B cell (primary cell): ENCODE measurements at regions not wholly inside any gene's neighbourhood (a gene's known extent, or its start where the extent isn't known, plus 50 kb on each side); places are given as distances from the start of the nearest gene placed in this dataset.

Experiments
- ATAC-seq: fragments of 200-7000 bp; cut with Tn5 transposase; one replicate; pipeline ENCODE4 v1.10.0; 2021; ENCODE audit warnings: low read depth, mild to moderate bottlenecking, moderate number of reproducible peaks, moderate library complexity
- CTCF ChIA-PET: fragments of 350-600 bp; sonication (Branson Sonifier 250); formaldehyde crosslinking; loops from one replicate; lab custom pipeline; 2021; ENCODE audit warnings: antibody characterized with exemption, inconsistent platforms; lab: Charles Lee
- POLR2A ChIA-PET: fragments of 350-600 bp; sonication (Branson Sonifier 250); formaldehyde crosslinking; loops from one replicate; lab custom pipeline; 2021; ENCODE audit warnings: antibody characterized with exemption; lab: Charles Lee
- DNase-seq: peaks from one replicate; pipeline ENCODE4 v3.0.0; 2013
- H2AFZ ChIP-seq: 2 replicates; pipeline ENCODE4 v1.6.1; 2012; ENCODE audit warnings: mild to moderate bottlenecking, low read depth, low read length; ENCODE audit not compliant: insufficient read depth, poor library complexity, severe bottlenecking
- H3K27ac ChIP-seq, 2 donors: 1 replicate in 1 of 2; 2 replicates in 1 of 2; pipeline ENCODE4 v1.5.1; 2012 to 2013; ENCODE audit warnings: low read length in 2 of 2, mild to moderate bottlenecking in 2 of 2, moderate library complexity in 1 of 2
- H3K27me3 ChIP-seq, 4 experiments: fragments of 200-600 bp in 1 of 4; sonication (generic) in 1 of 4; replicated peaks in 1 of 4; 1 replicate in 2 of 4; 2 replicates in 2 of 4; pipeline versions ENCODE4 v1.6.1 to v1.7.0; 2013 to 2016; ENCODE audit warnings: low read length in 3 of 4, mild to moderate bottlenecking in 2 of 4, mixed read lengths in 1 of 4, moderate library complexity in 1 of 4; ENCODE audit not compliant: insufficient read depth in 4 of 4, control insufficient read depth in 3 of 4; ENCODE audit errors: control extremely low read depth in 1 of 4
- H3K36me3 ChIP-seq, 2 experiments: replicated peaks in 1 of 2; 1 replicate in 1 of 2; 2 replicates in 1 of 2; pipeline versions ENCODE4 v1.6.1 to v1.7.1; 2013; ENCODE audit warnings: low read length in 1 of 2; ENCODE audit not compliant: insufficient read depth in 2 of 2, control insufficient read depth in 1 of 2; ENCODE audit errors: control extremely low read depth in 1 of 2, extremely low read depth in 1 of 2
- H3K4me1 ChIP-seq, 2 donors: fragments of 200-600 bp in 1 of 2; sonication (generic) in 1 of 2; 1 replicate in 1 of 2; 2 replicates in 1 of 2; pipeline versions ENCODE4 v1.5.1 to v1.6.1; 2013 to 2017; ENCODE audit warnings: low read length in 2 of 2; ENCODE audit not compliant: control insufficient read depth in 2 of 2, insufficient read depth in 2 of 2
- H3K4me2 ChIP-seq: replicated peaks from 2 replicates; pipeline ENCODE3; 2012; ENCODE audit warnings: mild to moderate bottlenecking, low read depth, low read length; ENCODE audit not compliant: poor library complexity, severe bottlenecking
- H3K4me3 ChIP-seq, 5 experiments: fragments of 200-600 bp in 1 of 5; sonication (generic) in 1 of 5; 1 replicate in 3 of 5; 2 replicates in 2 of 5; pipeline versions ENCODE4 v1.5.1 to v1.7.0; 2011 to 2016; ENCODE audit warnings: low read length in 4 of 5, mild to moderate bottlenecking in 4 of 5, low read depth in 2 of 5, control low read depth in 1 of 5, moderate library complexity in 1 of 5; ENCODE audit not compliant: insufficient read depth in 1 of 5; ENCODE audit errors: control extremely low read depth in 1 of 5, extremely low read depth in 1 of 5
- H3K79me2 ChIP-seq: fragments of 200-600 bp; sonication (generic); one replicate; pipeline ENCODE4 v1.6.0; 2016; ENCODE audit warnings: low read length; ENCODE audit not compliant: control insufficient read depth, insufficient read depth
- H3K9ac ChIP-seq: fragments of 200-600 bp; sonication (generic); 2 replicates; pipeline ENCODE4 v1.6.1; 2017; ENCODE audit warnings: mild to moderate bottlenecking, low read length, moderate library complexity
- H3K9me3 ChIP-seq, 3 donors: one replicate each; pipeline versions ENCODE4 v1.6.1 to v1.7.1; 2013; ENCODE audit warnings: low read length in 2 of 3; ENCODE audit not compliant: control insufficient read depth in 2 of 3, insufficient read depth in 1 of 3; ENCODE audit errors: control extremely low read depth in 1 of 3
- H4K20me1 ChIP-seq: 2 replicates; pipeline ENCODE4 v1.6.0; 2012; ENCODE audit warnings: mild to moderate bottlenecking, low read length; ENCODE audit not compliant: insufficient read depth, control insufficient read depth, poor library complexity, severe bottlenecking
- H3K27ac Mint-ChIP-seq: one replicate; pipeline ENCODE4 v1.8.0; 2021; ENCODE audit warnings: mixed read lengths
- H3K27me3 Mint-ChIP-seq: one replicate; pipeline ENCODE4 v1.8.0; 2021; ENCODE audit warnings: mixed read lengths
- H3K4me1 Mint-ChIP-seq: one replicate; pipeline ENCODE4 v1.8.0; 2021; ENCODE audit warnings: mixed read lengths
- H3K4me3 Mint-ChIP-seq: one replicate; pipeline ENCODE4 v1.8.0; 2021; ENCODE audit warnings: mixed read lengths
- H3K9me3 Mint-ChIP-seq: one replicate; pipeline ENCODE4 v1.8.0; 2022; ENCODE audit warnings: mixed read lengths; ENCODE audit not compliant: insufficient read depth
- CTCF ChIP-seq: fragments of 200-600 bp; IDR thresholded peaks from one replicate; pipeline ENCODE4 v1.8.0; 2022; ENCODE audit warnings: antibody characterized with exemption, mild to moderate bottlenecking
- EZH2 ChIP-seq: IDR thresholded peaks from 2 replicates; pipeline ENCODE4 v1.6.1; 2012; ENCODE audit warnings: borderline replicate concordance, low read depth, mild to moderate bottlenecking, moderate library complexity, low read length; ENCODE audit not compliant: insufficient read depth, poor library complexity, severe bottlenecking
- WGBS: methylation state at CpG from one replicate; pipeline ENCODE4 v1.1.5; 2013; ENCODE audit warnings: missing lambda C conversion rate; ENCODE audit not compliant: insufficient coverage; 5-methylcytosine and 5-hydroxymethylcytosine counted together
- intact Hi-C: fragments of 100-400 bp; cut with micrococcal nuclease; formaldehyde crosslinking; loops from one replicate; pipeline ENCODE4 v1.10.0; 2022

DNA sequence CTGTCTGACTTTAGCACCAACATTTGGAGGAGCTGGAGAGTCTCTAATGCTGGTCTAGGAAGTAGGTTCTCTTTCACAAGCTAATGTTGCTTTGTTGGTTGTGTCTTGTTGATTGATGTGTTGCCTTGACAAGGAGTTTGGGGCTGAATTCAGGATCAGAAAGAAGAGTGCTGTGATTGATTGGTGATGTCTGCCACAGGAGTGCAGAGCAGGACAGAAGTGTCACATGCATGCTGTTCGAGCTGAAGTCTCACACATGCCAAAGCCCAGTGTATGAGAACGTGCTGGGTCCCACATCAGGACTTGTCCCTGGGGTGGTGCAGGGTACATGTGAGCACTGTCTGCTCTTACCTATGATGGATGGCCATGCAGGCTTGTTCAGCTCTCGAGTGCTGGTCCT is 694.4 kb downstream of the MATN1 start:
- DNase-seq (no peak), ATAC-seq (no peak)
- WGBS: 74% methylated on average over 2 of the region's 3 CpGs
- no peaks in the 10 kb centered on the region for H3K4me1 ChIP-seq
- H3K4me2 ChIP-seq: no peak overlapping the region
- no peak overlapping the region for H3K27ac Mint-ChIP-seq
- TF ChIP-seq CTCF: no peak
- no peak for TF ChIP-seq EZH2
- no peaks in the 10 kb centered on the region for H3K36me3 ChIP-seq
- no peak overlapping the region for H3K9ac ChIP-seq
- no peak overlapping the region for H2AFZ ChIP-seq
- intact Hi-C loops: no loop called here
- peaks cover 0 to 13% (median 0%) of the 10 kb centered on the region in 3 donors for H3K9me3 ChIP-seq
- peaks cover 0 to 7% (median 0%) of the 10 kb centered on the region in 4 experiments for H3K27me3 ChIP-seq
- no peaks in the 10 kb centered on the region for H4K20me1 ChIP-seq
- H3K27ac ChIP-seq: no peak overlapping the region
- H3K4me3 Mint-ChIP-seq: no peak overlapping the region
- no peak overlapping the region for H3K4me3 ChIP-seq
- H3K79me2 ChIP-seq: no peaks in the 10 kb centered on the region
- H3K9me3 Mint-ChIP-seq: peaks cover 3% of the 10 kb centered on the region
- ChIA-PET POLR2A (no interaction called here), CTCF (no interaction called here)
- peaks cover 17% of the 10 kb centered on the region for H3K27me3 Mint-ChIP-seq
- H3K4me1 Mint-ChIP-seq: no peaks in the 10 kb centered on the region

DNA sequence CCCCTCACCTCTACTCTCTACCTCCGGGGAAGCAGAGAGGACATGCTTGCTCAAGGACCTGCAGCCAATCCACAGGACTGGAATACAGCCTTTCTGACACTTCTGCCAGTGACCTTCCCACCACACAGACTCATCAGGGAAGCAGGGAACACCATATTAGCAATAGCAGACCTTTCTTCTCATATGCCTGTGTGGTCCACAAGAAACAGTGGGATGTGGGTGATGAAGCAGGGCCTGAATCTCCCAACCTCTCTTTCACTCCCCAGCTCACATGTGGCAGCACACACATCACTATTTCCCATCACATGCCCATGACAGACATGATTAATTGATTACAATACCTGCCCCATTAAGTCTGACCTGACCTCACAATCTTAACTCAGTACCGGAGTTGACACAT is 695.1 kb downstream of the MATN1 start:
- WGBS: 83% methylated on average over 1 of the region's 2 CpGs
- Histone ChIP-seq H3K27me3 (peaks cover 0 to 7% (median 0%) of the 10 kb centered on the region in 4 experiments), H3K36me3 (no peaks in the 10 kb centered on the region), H3K4me3 (no peak overlapping the region), H3K9me3 (peaks cover 0 to 6% (median 0%) of the 10 kb centered on the region in 3 donors), H3K4me1 (no peaks in the 10 kb centered on the region), H2AFZ (no peak overlapping the region), H4K20me1 (no peaks in the 10 kb centered on the region), H3K79me2 (no peaks in the 10 kb centered on the region), H3K4me2 (no peak overlapping the region), H3K9ac (no peak overlapping the region), H3K27ac (no peak overlapping the region)
- intact Hi-C loops: no loop called here
- ChIA-PET POLR2A (no interaction called here), CTCF (no interaction called here)
- H3K9me3 Mint-ChIP-seq: peaks cover 3% of the 10 kb centered on the region
- TF ChIP-seq CTCF (no peak), EZH2 (no peak)
- H3K4me3 Mint-ChIP-seq: no peak overlapping the region
- no peaks in the 10 kb centered on the region for H3K4me1 Mint-ChIP-seq
- H3K27ac Mint-ChIP-seq: no peak overlapping the region
- ATAC-seq (no peak), DNase-seq (no peak)
- H3K27me3 Mint-ChIP-seq: peaks cover 22% of the 10 kb centered on the region
